GM21576 (cell line): ENCODE measurements at regions not wholly inside any gene's neighbourhood (a gene's known extent, or its start where the extent isn't known, plus 50 kb on each side); places are given as distances from the start of the nearest gene placed in this dataset.
A peak's percentile ranks its signal among the peaks of the same experiment; 100 is the strongest.

ENCODE experiments used
- ATAC-seq: cut with Tn5 transposase; IDR thresholded peaks from one replicate; pipeline ENCODE4 v1.9.1; 2021; ENCODE audit warnings: mild to moderate bottlenecking, moderate library complexity; ENCODE audit not compliant: unreplicated experiment

DNA sequence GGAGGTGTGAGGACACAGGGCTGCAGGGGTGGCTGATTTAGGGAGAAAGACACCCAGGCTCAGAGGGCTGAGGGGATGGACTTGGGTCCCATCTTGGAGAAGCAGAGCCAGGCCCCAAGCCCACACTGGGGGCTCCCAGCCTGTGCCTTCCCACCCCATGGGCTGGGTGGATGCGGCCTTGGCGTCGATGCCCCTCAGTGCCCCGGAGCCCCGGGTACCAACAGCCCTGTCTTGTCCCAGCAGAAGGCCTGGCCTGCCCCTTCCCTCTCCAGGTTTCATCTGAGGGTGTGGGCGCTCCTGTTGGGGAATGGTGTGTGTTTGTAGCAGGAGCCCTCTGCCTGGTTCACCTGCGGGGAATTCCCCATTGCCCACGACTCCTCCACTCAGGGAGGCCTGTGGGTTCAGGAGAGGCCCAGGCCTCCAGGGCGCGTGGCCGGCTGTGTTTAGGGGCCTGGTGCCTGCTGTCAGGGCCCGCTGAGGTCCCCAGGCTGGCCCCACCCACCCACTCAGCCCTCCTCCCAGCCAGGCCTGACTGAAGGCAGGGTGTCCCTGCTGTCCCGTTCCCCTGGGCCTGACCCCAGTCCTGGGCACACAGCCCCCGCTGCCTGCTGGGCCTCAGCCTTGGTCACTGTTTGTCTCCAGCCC is 51.1 kb upstream of the BEGAIN start:
- no peak for ATAC-seq

DNA sequence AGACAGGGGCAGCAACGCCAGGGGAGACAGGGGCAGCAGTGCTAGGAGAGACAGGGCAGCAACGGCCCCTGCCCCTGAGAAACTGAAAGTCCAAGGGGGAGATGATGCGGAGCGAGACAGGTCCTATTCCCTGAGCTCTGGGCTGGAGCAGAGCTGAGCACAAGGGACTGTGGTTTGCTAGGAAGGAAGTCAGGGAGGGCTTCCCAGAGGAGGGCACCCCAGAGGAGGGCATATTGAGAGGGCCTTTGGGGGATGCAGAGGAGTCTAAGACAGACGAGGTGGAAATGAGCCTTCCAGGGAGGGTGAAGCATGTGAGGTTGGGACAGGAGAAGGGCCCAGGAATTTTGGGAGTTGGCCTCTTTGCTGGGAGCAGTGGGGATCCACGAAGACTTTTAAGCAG is 52.1 kb upstream of the BEGAIN start:
- no peak for ATAC-seq

DNA sequence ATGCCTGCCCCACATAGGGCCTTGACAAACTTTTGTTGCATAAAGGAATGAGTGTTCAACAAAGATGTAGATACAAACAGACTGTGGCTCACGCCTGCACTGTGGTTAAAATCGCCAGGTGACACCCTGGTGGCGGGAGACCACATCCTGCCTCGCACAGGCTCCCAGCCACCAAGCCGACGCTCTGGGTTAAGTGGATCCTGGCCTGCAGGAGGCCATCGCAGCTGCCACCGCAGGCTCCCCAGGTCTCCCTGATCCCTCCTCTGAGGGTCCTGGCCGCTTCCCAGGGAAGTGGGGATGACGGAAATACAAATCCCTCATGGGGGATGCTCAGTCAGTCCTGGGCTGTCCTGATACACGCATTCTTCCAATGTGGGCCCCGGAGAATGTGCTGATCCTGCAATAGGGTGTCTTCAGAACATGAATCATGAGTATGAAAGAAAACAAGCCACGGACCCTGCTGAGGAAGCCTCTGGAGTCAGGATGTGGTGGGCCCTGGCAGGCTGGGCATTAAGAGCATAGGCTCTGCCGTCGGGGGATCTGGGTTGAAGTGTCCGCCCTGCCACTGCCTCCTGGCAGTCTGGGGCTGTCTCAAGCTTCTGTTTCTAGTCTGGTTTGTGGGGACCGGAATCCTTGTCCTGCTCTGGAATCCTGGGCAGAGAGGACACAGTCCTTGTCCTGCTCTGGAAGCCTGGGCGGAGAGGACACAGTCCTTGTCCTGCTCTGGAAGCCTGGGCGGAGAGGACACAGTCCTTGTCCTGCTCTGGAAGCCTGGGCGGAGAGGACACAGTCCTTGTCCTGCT is 53.5 kb upstream of the BEGAIN start:
- ATAC-seq, result peak; percentile 97

- no peak for ATAC-seq
These were observed 54.1 kb upstream of the BEGAIN start for GRCh38 chr14:100641274-100641860.

GRCh38 chr14:100643426-100643825 is 56.2 kb upstream of the BEGAIN start:
- ATAC-seq, result no peak

- no peak for ATAC-seq
These were observed 57.2 kb upstream of the BEGAIN start for GRCh38 chr14:100644383-100644782.

- ATAC-seq, result no peak
These were observed 57.6 kb upstream of the BEGAIN start for GRCh38 chr14:100644784-100645183.

- ATAC-seq, result peak; percentile 70
These were observed 58.2 kb upstream of the BEGAIN start for GRCh38 chr14:100645196-100645981.

DNA sequence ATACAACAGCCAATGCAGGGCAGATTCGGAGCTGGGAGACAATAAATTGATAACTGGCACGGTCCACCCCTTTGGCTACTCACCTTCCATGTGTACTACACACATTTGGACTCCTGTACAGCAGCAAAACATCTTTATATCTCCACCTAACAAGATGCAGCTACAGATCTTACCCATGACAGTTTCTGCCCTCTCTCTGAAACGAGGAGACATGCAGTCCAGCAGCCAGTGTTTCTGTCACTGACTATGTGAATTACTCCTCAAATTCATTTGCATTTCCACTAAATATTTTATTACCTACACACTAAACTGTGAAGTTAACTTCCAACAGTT is 58.7 kb upstream of the BEGAIN start:
- ATAC-seq, result no peak

GRCh38 chr14:100648474-100649172 is 61.4 kb upstream of the BEGAIN start:
- no peak for ATAC-seq

DNA sequence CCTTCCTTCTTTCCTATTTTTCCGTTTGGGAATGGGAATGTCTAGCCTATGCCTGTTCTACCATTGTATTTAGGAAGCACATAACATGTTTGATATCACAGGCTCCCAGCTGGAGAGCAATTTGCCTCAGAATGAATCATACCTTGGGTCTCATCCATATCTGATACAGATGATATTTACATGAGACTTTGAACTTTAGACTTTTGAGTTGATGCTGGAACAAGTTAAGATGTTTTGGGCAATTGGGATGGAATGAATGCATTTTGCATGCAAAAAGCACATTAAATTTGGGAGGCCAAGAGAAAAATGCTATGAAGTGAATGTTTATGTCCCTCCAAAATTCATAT is 61.9 kb upstream of the BEGAIN start:
- ATAC-seq, result no peak

DNA sequence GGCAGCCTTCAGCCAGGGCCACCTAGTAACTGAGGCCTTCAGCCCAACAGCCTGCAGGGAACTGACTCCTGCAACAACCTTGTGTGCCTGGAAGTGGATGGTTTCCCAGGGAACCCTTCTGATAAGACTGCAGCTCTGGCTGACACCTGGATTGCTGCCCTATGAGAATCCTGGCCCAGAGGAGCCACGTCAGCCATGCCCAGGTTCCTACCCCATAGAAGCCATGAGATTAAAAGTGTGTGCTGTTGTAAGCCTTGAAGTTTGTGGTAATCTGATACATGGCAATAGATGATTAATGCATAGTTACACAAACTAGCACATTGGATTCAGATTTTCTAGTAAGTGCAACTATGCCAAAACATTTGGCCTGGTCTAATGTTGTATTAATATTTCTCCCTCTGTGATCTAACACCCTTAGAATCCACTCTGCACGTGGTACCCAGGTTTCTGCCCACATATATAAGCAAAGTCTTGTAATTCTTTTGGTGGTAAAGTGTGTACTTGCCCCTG is 64.8 kb upstream of the BEGAIN start:
- no peak for ATAC-seq

DNA sequence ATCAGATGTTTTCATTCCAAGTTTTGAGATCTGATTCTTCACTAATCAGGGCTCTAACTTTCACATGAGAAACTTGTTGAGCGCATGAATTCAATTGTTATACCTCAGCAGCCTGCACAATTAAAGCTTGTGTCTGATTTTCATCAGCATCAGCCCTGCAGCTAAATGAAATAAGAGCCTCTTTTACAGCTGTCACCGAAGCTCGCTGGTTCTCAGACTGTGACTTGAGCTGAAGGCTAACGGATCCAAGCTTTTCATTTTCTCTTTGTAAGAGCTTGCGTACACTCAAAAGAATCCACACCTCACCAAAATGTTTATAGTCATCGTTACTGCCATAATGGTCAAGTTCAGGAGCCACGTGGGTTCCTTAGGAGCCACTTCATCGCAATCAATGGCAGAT is 65.5 kb upstream of the BEGAIN start:
- no peak for ATAC-seq

DNA sequence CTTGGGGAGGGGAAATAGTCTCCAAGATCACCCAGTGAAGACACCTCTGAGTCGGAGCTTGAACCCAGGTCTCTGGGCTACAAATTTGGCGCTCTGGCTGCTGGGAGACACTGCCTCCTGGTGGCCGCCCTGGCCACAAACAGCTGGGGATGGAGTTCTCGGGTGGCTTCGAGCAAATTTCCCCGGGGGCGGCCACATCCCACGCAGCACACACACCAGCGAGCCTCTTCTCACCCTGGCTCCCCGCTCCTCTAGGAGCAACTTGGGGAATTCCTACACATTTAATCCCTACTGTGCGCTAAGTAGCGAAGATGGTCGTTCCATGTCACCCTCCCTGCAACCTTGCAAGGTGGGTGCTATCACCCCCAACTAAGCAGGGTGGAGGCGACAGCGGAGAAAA is 66.2 kb upstream of the BEGAIN start:
- no peak for ATAC-seq

DNA sequence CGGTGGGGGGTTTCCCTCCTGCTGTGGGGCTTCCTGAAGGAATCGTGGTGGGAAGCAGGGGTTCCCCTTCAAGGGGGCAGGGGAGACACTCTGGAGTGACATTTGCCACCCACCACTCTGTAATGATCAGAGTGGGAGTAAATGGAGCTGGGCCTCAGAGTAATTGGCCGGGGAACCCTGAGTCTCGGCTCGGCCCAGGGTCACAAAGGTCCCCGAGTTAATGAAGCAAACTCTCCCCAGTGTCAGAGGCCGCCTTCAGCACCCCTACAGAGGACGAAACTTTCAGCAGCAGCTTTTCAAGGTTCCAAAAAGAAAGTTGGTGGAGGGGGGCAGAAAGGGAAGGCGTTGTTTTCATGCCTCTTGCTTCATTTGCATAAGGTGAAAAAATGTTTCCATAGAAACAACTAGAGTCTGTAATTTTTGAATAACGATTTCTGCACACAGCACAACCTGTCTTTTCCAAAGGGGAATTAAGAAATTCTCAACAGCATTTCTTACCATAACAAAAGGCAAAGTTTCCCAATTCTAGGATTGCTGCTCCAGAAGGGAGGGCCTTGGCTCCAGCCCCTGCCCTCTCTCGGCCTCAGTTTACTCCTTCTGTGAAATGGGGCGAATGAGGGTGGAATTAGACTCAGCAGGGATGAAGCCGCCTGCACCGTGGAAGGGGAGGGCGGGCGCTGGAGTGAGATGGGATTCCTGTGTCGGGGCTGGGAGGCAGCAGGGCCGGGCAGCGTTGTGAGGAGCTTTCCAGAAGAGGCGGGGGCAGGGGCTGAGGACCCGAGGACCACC is 67.0 kb upstream of the BEGAIN start:
- no peak for ATAC-seq

- no peak for ATAC-seq
These were observed 67.9 kb upstream of the BEGAIN start for GRCh38 chr14:100654814-100655740.

DNA sequence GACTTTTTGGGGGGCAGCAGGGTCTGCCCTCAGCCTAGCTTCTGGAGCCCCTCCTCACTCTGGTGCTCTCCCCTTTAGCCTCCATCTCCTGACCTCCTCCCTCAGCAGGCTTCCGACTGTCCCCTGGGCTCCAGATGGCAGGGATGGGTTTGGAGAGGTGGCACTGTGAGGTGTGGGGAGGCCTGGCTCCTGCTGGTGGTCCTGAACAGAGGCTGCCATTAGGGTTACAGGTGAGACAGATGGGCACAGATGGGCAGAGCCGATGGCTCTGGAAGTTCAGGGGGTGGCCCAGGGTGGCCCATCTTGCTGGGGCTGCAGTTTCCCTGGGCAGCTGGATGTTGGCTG is 68.5 kb upstream of the BEGAIN start:
- ATAC-seq, result no peak

GRCh38 chr14:100656996-100657395 is 69.7 kb upstream of the DLK1 start:
- no peak for ATAC-seq

DNA sequence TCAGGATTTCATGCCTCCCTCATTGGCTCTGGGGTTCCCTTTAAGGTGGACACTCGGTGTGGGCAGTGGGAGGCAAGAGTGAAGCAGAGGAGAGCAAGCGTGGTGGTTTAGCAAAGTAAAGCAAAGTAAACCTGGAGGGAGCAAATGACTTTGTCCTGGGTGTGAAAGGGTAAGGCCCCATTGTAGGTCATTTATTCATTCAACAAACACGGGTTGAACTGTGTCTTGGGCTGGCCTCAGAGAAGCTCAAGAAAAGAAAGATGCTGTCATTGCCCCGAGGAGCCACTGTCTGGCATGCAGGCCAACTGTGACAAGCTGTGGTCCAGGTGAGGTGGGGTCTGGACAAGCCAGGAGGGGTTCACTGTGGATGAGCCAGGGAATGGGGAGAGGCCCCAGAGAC is 68.9 kb upstream of the DLK1 start:
- ATAC-seq, result no peak
